DOHH2 (cell line): ENCODE measurements at regions not wholly inside any gene's neighbourhood (a gene's known extent, or its start where the extent isn't known, plus 50 kb on each side); places are given as distances from the start of the nearest gene placed in this dataset.

Experiments used
- H3F3A ChIP-seq: fragments of 200-600 bp; sonication (generic), shearing (Covaris generic); 2 replicates; pipeline ENCODE4 v1.6.0; 2016; ENCODE audit warnings: antibody characterized with exemption, mild to moderate bottlenecking; ENCODE audit not compliant: control insufficient read depth, insufficient read depth
- H3K27ac ChIP-seq: fragments of 200-600 bp; sonication (generic); 2 replicates; pipeline ENCODE4 v1.5.1; 2014; ENCODE audit warnings: low read depth, mild to moderate bottlenecking, low read length, moderate library complexity
- H3K27me3 ChIP-seq: fragments of 200-600 bp; sonication (generic); 2 replicates; pipeline ENCODE4 v1.6.1; 2014; ENCODE audit warnings: mild to moderate bottlenecking, low read length, mixed read lengths; ENCODE audit not compliant: control insufficient read depth
- H3K36me3 ChIP-seq: fragments of 200-600 bp; sonication (generic); 2 replicates; pipeline ENCODE4 v1.6.1; 2014; ENCODE audit warnings: mild to moderate bottlenecking, low read length, moderate library complexity, mixed read lengths; ENCODE audit not compliant: control insufficient read depth
- H3K4me1 ChIP-seq: fragments of 200-600 bp; sonication (generic); 2 replicates; pipeline ENCODE4 v1.6.1; 2014; ENCODE audit warnings: mild to moderate bottlenecking, low read length, mixed read lengths; ENCODE audit not compliant: control insufficient read depth
- H3K4me2 ChIP-seq: fragments of 200-600 bp; sonication (generic); 2 replicates; pipeline ENCODE4 v1.6.0; 2014; ENCODE audit warnings: mild to moderate bottlenecking, low read length, moderate library complexity
- H3K4me3 ChIP-seq: fragments of 200-600 bp; sonication (generic); 2 replicates; pipeline ENCODE4 v1.5.1; 2014; ENCODE audit warnings: mild to moderate bottlenecking, low read length, mixed read lengths
- H3K79me2 ChIP-seq: fragments of 200-600 bp; sonication (generic); 2 replicates; pipeline ENCODE4 v1.6.1; 2014; ENCODE audit warnings: mild to moderate bottlenecking, low read length, mixed read lengths; ENCODE audit not compliant: control insufficient read depth
- H3K9me2 ChIP-seq: fragments of 200-600 bp; sonication (generic); replicated peaks from 2 replicates; pipeline ENCODE4 v1.6.1; 2014; ENCODE audit warnings: mild to moderate bottlenecking, low read length, mixed read lengths; ENCODE audit not compliant: control insufficient read depth
- H3K9me3 ChIP-seq: fragments of 200-600 bp; sonication (generic); 2 replicates; pipeline ENCODE4 v1.6.1; 2014; ENCODE audit warnings: antibody characterized with exemption, low read length, mixed read lengths; ENCODE audit not compliant: control insufficient read depth, insufficient read depth
- H4K20me1 ChIP-seq: fragments of 200-600 bp; sonication (generic); 2 replicates; pipeline ENCODE4 v1.6.0; 2014; ENCODE audit warnings: low read depth, mild to moderate bottlenecking, antibody characterized with exemption, low read length, moderate library complexity; ENCODE audit not compliant: control insufficient read depth, insufficient read depth
- EZH2phosphoT487 ChIP-seq: fragments of 200-600 bp; sonication (generic); IDR thresholded peaks from 2 replicates; pipeline ENCODE4 v1.6.1; 2017; ENCODE audit warnings: borderline replicate concordance, mild to moderate bottlenecking, antibody characterized with exemption, low read length, moderate library complexity, mixed read lengths
- TF ChIP-seq, protein P1 (sequence below): fragments of 200-600 bp; sonication (generic); IDR thresholded peaks from one replicate; pipeline ENCODE4 v1.5.1; 2014; ENCODE audit warnings: antibody characterized with exemption, mild to moderate bottlenecking, low read depth, low read length; ENCODE audit not compliant: poor library complexity, severe bottlenecking

DNA sequence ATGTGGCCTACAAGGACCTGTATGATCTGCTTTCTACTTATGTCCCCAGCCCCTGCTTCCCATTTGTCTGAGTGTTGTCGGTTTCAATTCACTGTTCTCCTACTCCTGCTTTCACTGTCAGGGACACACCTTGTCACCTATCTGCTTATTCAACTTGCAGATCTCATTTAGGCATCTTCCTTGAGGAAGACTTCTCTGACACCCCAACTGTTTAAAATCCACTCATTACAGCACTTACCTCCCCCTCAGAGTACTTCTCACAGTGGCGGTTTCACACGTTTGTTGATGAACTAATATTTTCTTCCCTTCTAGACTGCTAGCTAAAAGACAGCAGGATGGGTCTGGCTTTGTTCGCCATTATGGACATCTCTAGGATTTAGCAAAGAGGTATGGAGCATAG is 279.9 kb upstream of the TET2 start:
- Histone ChIP-seq H3K27ac (no peak overlapping the region), H3K9me2 (no peaks in the 10 kb centered on the region), H3K27me3 (no peaks in the 10 kb centered on the region), H3K4me2 (no peak overlapping the region), H3K4me3 (no peak overlapping the region), H4K20me1 (no peaks in the 10 kb centered on the region), H3K4me1 (peaks cover 4% of the 10 kb centered on the region; the same call in 1 of the 2 replicates), H3K79me2 (no peaks in the 10 kb centered on the region), H3K36me3 (no peaks in the 10 kb centered on the region), H3F3A (no peaks in the 10 kb centered on the region), H3K9me3 (no peaks in the 10 kb centered on the region)
- TF ChIP-seq EZH2phosphoT487, result no peak
- TF ChIP-seq, protein P1, sequence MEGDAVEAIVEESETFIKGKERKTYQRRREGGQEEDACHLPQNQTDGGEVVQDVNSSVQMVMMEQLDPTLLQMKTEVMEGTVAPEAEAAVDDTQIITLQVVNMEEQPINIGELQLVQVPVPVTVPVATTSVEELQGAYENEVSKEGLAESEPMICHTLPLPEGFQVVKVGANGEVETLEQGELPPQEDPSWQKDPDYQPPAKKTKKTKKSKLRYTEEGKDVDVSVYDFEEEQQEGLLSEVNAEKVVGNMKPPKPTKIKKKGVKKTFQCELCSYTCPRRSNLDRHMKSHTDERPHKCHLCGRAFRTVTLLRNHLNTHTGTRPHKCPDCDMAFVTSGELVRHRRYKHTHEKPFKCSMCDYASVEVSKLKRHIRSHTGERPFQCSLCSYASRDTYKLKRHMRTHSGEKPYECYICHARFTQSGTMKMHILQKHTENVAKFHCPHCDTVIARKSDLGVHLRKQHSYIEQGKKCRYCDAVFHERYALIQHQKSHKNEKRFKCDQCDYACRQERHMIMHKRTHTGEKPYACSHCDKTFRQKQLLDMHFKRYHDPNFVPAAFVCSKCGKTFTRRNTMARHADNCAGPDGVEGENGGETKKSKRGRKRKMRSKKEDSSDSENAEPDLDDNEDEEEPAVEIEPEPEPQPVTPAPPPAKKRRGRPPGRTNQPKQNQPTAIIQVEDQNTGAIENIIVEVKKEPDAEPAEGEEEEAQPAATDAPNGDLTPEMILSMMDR, result no peak

DNA sequence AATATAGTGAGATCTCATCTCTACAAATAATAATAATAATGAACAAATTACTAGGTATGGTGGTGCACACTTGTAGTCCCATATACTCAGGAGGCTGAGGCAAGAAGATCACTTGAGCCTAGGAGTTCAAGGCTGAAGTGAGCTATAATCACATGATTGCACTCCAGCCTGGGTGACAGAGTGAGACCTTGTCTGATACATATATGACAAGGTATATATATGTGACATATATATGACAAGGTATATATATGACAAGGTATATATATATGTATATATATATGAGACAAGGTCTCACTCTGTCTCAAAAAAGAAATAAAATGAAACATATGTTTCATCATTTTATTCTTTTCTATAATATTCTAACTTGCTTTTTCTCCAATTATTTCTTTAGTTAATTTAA is 278.1 kb upstream of the TET2 start:
- Histone ChIP-seq H3K4me2 (no peak overlapping the region), H3K4me3 (no peak overlapping the region), H3K79me2 (no peaks in the 10 kb centered on the region), H4K20me1 (no peaks in the 10 kb centered on the region), H3K9me2 (no peaks in the 10 kb centered on the region), H3K9me3 (no peaks in the 10 kb centered on the region), H3K27me3 (no peaks in the 10 kb centered on the region), H3K27ac (no peak overlapping the region), H3F3A (no peaks in the 10 kb centered on the region), H3K4me1 (peaks cover 4% of the 10 kb centered on the region; the same call in 1 of the 2 replicates), H3K36me3 (no peaks in the 10 kb centered on the region)
- TF ChIP-seq, protein P1, result no peak
- TF ChIP-seq EZH2phosphoT487, result no peak

DNA sequence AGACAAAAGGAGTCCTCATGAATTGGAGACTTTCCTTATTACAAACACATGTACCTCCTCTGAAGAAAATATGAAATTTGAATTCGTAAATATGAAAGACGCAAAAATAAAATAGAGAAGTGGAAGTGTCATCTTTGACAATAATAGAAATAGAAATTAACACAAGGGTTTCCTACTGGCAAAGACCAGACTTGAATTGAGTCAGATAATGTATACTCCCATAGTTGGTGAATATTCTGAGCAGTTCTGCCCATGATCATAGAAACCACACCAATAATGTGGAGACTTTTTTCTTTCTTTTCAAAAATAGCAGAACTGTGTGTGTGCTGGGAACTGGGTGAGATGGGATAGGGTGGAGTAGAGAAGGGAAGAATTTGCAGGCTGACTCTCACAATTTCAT is 277.7 kb upstream of the TET2 start:
- TF ChIP-seq, protein P1, result no peak
- no peak for TF ChIP-seq EZH2phosphoT487
- Histone ChIP-seq H3K27me3 (no peaks in the 10 kb centered on the region), H3K4me2 (no peak overlapping the region), H3K9me3 (no peaks in the 10 kb centered on the region), H3K79me2 (no peaks in the 10 kb centered on the region), H3K4me3 (no peak overlapping the region), H3K27ac (no peak overlapping the region), H3K36me3 (no peaks in the 10 kb centered on the region), H4K20me1 (no peaks in the 10 kb centered on the region), H3K9me2 (no peaks in the 10 kb centered on the region), H3K4me1 (peaks cover 4% of the 10 kb centered on the region; the same call in 1 of the 2 replicates), H3F3A (no peaks in the 10 kb centered on the region)

DNA sequence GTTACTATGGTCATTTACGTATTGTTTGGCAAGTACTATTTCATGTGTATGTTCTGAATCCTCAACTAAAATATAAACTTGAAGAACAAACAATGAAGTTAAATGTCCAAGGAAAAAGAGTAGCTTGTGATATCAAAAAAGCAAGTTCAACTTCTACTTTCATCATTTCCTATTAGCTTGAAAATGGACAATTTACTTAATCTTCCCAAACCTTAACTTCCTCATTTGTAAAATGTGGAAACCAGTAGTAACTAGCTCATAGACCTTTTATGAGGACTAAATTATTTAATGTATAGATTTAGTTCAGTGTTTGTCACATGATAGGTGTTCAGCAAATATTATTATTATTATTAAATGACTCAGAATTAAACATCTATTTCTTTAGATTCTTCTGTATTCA is 276.8 kb upstream of the TET2 start:
- no peaks in the 10 kb centered on the region for H3F3A ChIP-seq
- H3K36me3 ChIP-seq, result no peaks in the 10 kb centered on the region
- no peaks in the 10 kb centered on the region for H3K9me3 ChIP-seq
- H3K4me1 ChIP-seq, result peaks cover 4% of the 10 kb centered on the region; the same call in 1 of the 2 replicates
- no peak overlapping the region for H3K4me2 ChIP-seq
- no peaks in the 10 kb centered on the region for H3K79me2 ChIP-seq
- no peak overlapping the region for H3K27ac ChIP-seq
- H3K4me3 ChIP-seq, result no peak overlapping the region
- no peaks in the 10 kb centered on the region for H4K20me1 ChIP-seq
- no peaks in the 10 kb centered on the region for H3K27me3 ChIP-seq
- H3K9me2 ChIP-seq, result no peaks in the 10 kb centered on the region
- TF ChIP-seq EZH2phosphoT487, result no peak
- TF ChIP-seq, protein P1, result no peak
